ENCODE measurements at regions not wholly inside any gene's neighbourhood (a gene's known extent, or its start where the extent isn't known, plus 50 kb on each side); places are given as distances from the start of the nearest gene placed in this dataset.

GRCh38 chr20:53876956-53877355 lies 193.4 kb downstream of the BCAS1 start:
- Histone ChIP-seq H3K9me3 (ENCODE audit: control insufficient read depth, low read length) (no peaks in the 10 kb centered on the region), H3K36me3 (ENCODE audit: control insufficient read depth, insufficient read depth, low read length) (no peaks in the 10 kb centered on the region), H3K4me2 (ENCODE audit: low read length) (no peak overlapping the region), H3K27me3 (ENCODE audit: control insufficient read depth, insufficient read depth, low read length) (no peaks in the 10 kb centered on the region), H2AFZ (no peak overlapping the region), H3K9ac (no peak overlapping the region), H3K4me1 (peaks cover 1% of the 10 kb centered on the region), H3K27ac (no peak overlapping the region), H3K79me2 (no peaks in the 10 kb centered on the region), H3K4me3 (ENCODE audit: low read depth, low read length) (no peak overlapping the region)
- TF ChIP-seq CTCF (IDR thresholded peaks at IDR 0.05): no peak

GRCh38 chr20:53876470-53876869 lies 193.9 kb downstream of the BCAS1 start:
- Histone ChIP-seq H3K9me3 (ENCODE audit: control insufficient read depth, low read length) (no peaks in the 10 kb centered on the region), H3K4me1 (peaks cover 6% of the 10 kb centered on the region), H3K27ac (no peak overlapping the region), H3K4me2 (ENCODE audit: low read length) (no peak overlapping the region), H3K9ac (no peak overlapping the region), H3K79me2 (no peaks in the 10 kb centered on the region), H3K4me3 (ENCODE audit: low read depth, low read length) (no peak overlapping the region), H3K36me3 (ENCODE audit: control insufficient read depth, insufficient read depth, low read length) (no peaks in the 10 kb centered on the region), H2AFZ (no peak overlapping the region), H3K27me3 (ENCODE audit: control insufficient read depth, insufficient read depth, low read length) (no peaks in the 10 kb centered on the region)
- TF ChIP-seq CTCF (IDR thresholded peaks at IDR 0.05): no peak

GRCh38 chr20:53875452-53875851 lies 194.9 kb downstream of the BCAS1 start:
- Histone ChIP-seq H3K4me1 (peaks cover 9% of the 10 kb centered on the region), H3K9ac (no peak overlapping the region), H3K36me3 (ENCODE audit: control insufficient read depth, insufficient read depth, low read length) (no peaks in the 10 kb centered on the region), H3K79me2 (no peaks in the 10 kb centered on the region), H2AFZ (peak overlapping the region; percentile 60), H3K4me3 (ENCODE audit: low read depth, low read length) (no peak overlapping the region), H3K4me2 (ENCODE audit: low read length) (no peak overlapping the region), H3K27me3 (ENCODE audit: control insufficient read depth, insufficient read depth, low read length) (no peaks in the 10 kb centered on the region), H3K27ac (no peak overlapping the region), H3K9me3 (ENCODE audit: control insufficient read depth, low read length) (no peaks in the 10 kb centered on the region)
- no peak for TF ChIP-seq CTCF (IDR thresholded peaks at IDR 0.05)

GRCh38 chr20:53874706-53875105 lies 195.7 kb downstream of the BCAS1 start:
- TF ChIP-seq CTCF (IDR thresholded peaks at IDR 0.05): no peak
- Histone ChIP-seq H3K4me1 (peaks cover 10% of the 10 kb centered on the region), H3K9ac (no peak overlapping the region), H3K27me3 (ENCODE audit: control insufficient read depth, insufficient read depth, low read length) (no peaks in the 10 kb centered on the region), H3K4me2 (ENCODE audit: low read length) (no peak overlapping the region), H3K36me3 (ENCODE audit: control insufficient read depth, insufficient read depth, low read length) (no peaks in the 10 kb centered on the region), H3K79me2 (no peaks in the 10 kb centered on the region), H2AFZ (peak overlapping the region; percentile 27), H3K4me3 (ENCODE audit: low read depth, low read length) (no peak overlapping the region), H3K9me3 (ENCODE audit: control insufficient read depth, low read length) (no peaks in the 10 kb centered on the region), H3K27ac (no peak overlapping the region)

GRCh38 chr20:53874104-53874503 lies 196.3 kb downstream of the BCAS1 start:
- H3K27me3 ChIP-seq (ENCODE audit: control insufficient read depth, insufficient read depth, low read length): no peaks in the 10 kb centered on the region
- peaks cover 15% of the 10 kb centered on the region for H3K4me1 ChIP-seq
- H3K9ac ChIP-seq: no peak overlapping the region
- no peaks in the 10 kb centered on the region for H3K79me2 ChIP-seq
- H3K27ac ChIP-seq: no peak overlapping the region
- no peaks in the 10 kb centered on the region for H3K36me3 ChIP-seq (ENCODE audit: control insufficient read depth, insufficient read depth, low read length)
- no peaks in the 10 kb centered on the region for H3K9me3 ChIP-seq (ENCODE audit: control insufficient read depth, low read length)
- no peak overlapping the region for H2AFZ ChIP-seq
- no peak overlapping the region for H3K4me3 ChIP-seq (ENCODE audit: low read depth, low read length)
- TF ChIP-seq CTCF (IDR thresholded peaks at IDR 0.05): no peak
- H3K4me2 ChIP-seq (ENCODE audit: low read length): no peak overlapping the region

Measured in parathyroid adenoma (tissue), 2 donors.